Panc1 (cell line): ENCODE measurements at regions not wholly inside any gene's neighbourhood (a gene's known extent, or its start where the extent isn't known, plus 50 kb on each side); places are given as distances from the start of the nearest gene placed in this dataset.

Experiments
- ATAC-seq: fragments of 200-7000 bp; cut with Tn5 transposase; 2 replicates; pipeline ENCODE4 v1.9.1; 2020; ENCODE audit warnings: mild to moderate bottlenecking, moderate library complexity
- BruUV-seq: library from RNA; stranded (reverse); fragments of 400-500 nt; replicated peaks from 2 replicates; lab custom pipeline; 2021; lab: Mats Ljungman, UMichigan
- CTCF ChIA-PET: fragments of 300-600 bp; sonication (Branson Sonifier 250); formaldehyde crosslinking; loops from one replicate; lab custom pipeline; 2022; ENCODE audit warnings: antibody characterized with exemption; lab: Charles Lee
- POLR2A ChIA-PET: fragments of 300-600 bp; sonication (Branson Sonifier 250); formaldehyde crosslinking; loops from one replicate; lab custom pipeline; 2022; ENCODE audit warnings: antibody characterized with exemption; lab: Charles Lee
- DNase-seq: peaks from one replicate; pipeline ENCODE4 v3.0.0-alpha.2; 2010; ENCODE audit warnings: low read depth, low spot score
- H3K27ac ChIP-seq: 2 replicates; pipeline ENCODE4 v1.5.1; 2011; ENCODE audit warnings: mild to moderate bottlenecking, low read length, inconsistent platforms
- H3K27me3 ChIP-seq: fragments of 200-500 bp; sonication (Bioruptor generic); 2 replicates; pipeline ENCODE4 v1.6.0; 2014; ENCODE audit warnings: low read length, inconsistent platforms; ENCODE audit not compliant: control insufficient read depth, insufficient read depth
- H3K36me3 ChIP-seq: fragments of 200-500 bp; sonication (Bioruptor generic); 2 replicates; pipeline ENCODE4 v1.5.1; 2014; ENCODE audit warnings: inconsistent platforms, mild to moderate bottlenecking, low read length, moderate library complexity; ENCODE audit not compliant: control insufficient read depth, insufficient read depth
- H3K4me1 ChIP-seq: 2 replicates; pipeline ENCODE4 v1.5.1; 2011; ENCODE audit warnings: inconsistent platforms, mild to moderate bottlenecking, low read length, moderate library complexity; ENCODE audit not compliant: control insufficient read depth, insufficient read depth
- H3K4me3 ChIP-seq, 2 experiments: 2 replicates each; pipeline ENCODE4 v1.5.1; 2011 to 2012; ENCODE audit warnings: low read depth in 2 of 2, low read length in 2 of 2, mild to moderate bottlenecking in 2 of 2, inconsistent platforms in 1 of 2, moderate library complexity in 1 of 2
- H3K9me3 ChIP-seq: fragments of 200-500 bp; sonication (Bioruptor generic); 2 replicates; pipeline ENCODE4 v1.5.1; 2014; ENCODE audit warnings: low read depth, mild to moderate bottlenecking, inconsistent platforms, low read length, moderate library complexity; ENCODE audit not compliant: control insufficient read depth, insufficient read depth
- CTCF ChIP-seq: fragments of 450-650 bp; IDR thresholded peaks from 2 replicates; pipeline ENCODE4 v1.5.1; 2017; ENCODE audit warnings: mild to moderate bottlenecking
- POLR2AphosphoS5 ChIP-seq: IDR thresholded peaks from 2 replicates; pipeline ENCODE4 v1.6.1; 2012; ENCODE audit warnings: mild to moderate bottlenecking, low read depth, low read length, moderate library complexity
- REST ChIP-seq, 2 experiments: IDR thresholded peaks; 2 replicates each; pipeline ENCODE4 v1.6.1; 2011 to 2012; ENCODE audit warnings: low read depth in 2 of 2, control low read depth in 1 of 2, low read length in 1 of 2, mild to moderate bottlenecking in 1 of 2, moderate library complexity in 1 of 2; ENCODE audit not compliant: insufficient read depth in 1 of 2
- SIN3A ChIP-seq: IDR thresholded peaks from 2 replicates; pipeline ENCODE4 v1.6.1; 2012; ENCODE audit warnings: low read depth, mild to moderate bottlenecking, low read length, moderate library complexity, borderline replicate concordance; ENCODE audit not compliant: insufficient read depth
- TCF7L2 ChIP-seq: IDR thresholded peaks from 2 replicates; pipeline ENCODE4 v1.6.1; 2011; ENCODE audit warnings: mild to moderate bottlenecking, low read depth, low read length, inconsistent platforms
- in situ Hi-C: cut with HindIII; loops from 2 replicates; pipeline ENCODE4 v1.10.0; 2016; ENCODE audit warnings: low sequenced_read_pairs, low pct_unique_long_range_greater_than_20kb
- intact Hi-C: fragments of 100-400 bp; cut with micrococcal nuclease; formaldehyde crosslinking; loops from one replicate; pipeline ENCODE4 v1.10.0; 2022; ENCODE audit not compliant: unreplicated experiment

GRCh38 chr6:132954936-132955335, 140.6 kb downstream of the RPS12 start:
- POLR2A ChIA-PET: no interaction called here
- no peak for DNase-seq
- no TSS peak for BruUV-seq

GRCh38 chr6:132959639-132960326, 145.4 kb downstream of the RPS12 start:
- no peaks in the 10 kb centered on the region for H3K9me3 ChIP-seq
- in situ Hi-C loops: no loop called here
- H3K27ac ChIP-seq: no peak overlapping the region
- H3K4me1 ChIP-seq: no peaks in the 10 kb centered on the region
- TF ChIP-seq TCF7L2: no peak
- no peak for TF ChIP-seq POLR2AphosphoS5
- no peak for TF ChIP-seq SIN3A
- no peak for TF ChIP-seq CTCF
- no peak for TF ChIP-seq REST (IDR thresholded peaks at IDR 0.05; ENCODE audit: insufficient read depth in 1 of 2, low read depth in 2 of 2, low read length in 1 of 2)
- POLR2A ChIA-PET: no interaction called here
- ATAC-seq (no peak), DNase-seq (no peak)
- CTCF ChIA-PET: no interaction called here
- no peaks in the 10 kb centered on the region for H3K36me3 ChIP-seq
- no peaks in the 10 kb centered on the region for H3K27me3 ChIP-seq
- H3K4me3 ChIP-seq: no peak overlapping the region
- intact Hi-C loops: loop anchor here (5.0 kb wide), 1 partner anchor 127 kb away; no protein-coding TSS in a partner anchor
- no TSS peak for BruUV-seq

More at GRCh38 chr6:132954936-132955335, 140.6 kb downstream of the RPS12 start:
- in situ Hi-C loops: no loop called here
- no peaks in the 10 kb centered on the region for H3K27me3 ChIP-seq
- intact Hi-C loops: no loop called here
- CTCF ChIA-PET: no interaction called here
- no peaks in the 10 kb centered on the region for H3K4me1 ChIP-seq
- H3K4me3 ChIP-seq: no peak overlapping the region
- H3K36me3 ChIP-seq: no peaks in the 10 kb centered on the region
- H3K9me3 ChIP-seq: no peaks in the 10 kb centered on the region
- H3K27ac ChIP-seq: no peak overlapping the region
- no peak for ATAC-seq
- TF ChIP-seq REST (IDR thresholded peaks at IDR 0.05; ENCODE audit: insufficient read depth in 1 of 2, low read depth in 2 of 2, low read length in 1 of 2) (no peak), POLR2AphosphoS5 (no peak), TCF7L2 (no peak), SIN3A (no peak), CTCF (no peak)
